Upper lobe of left lung (tissue), 6 donors: ENCODE measurements at regions not wholly inside any gene's neighbourhood (a gene's known extent, or its start where the extent isn't known, plus 50 kb on each side); places are given as distances from the start of the nearest gene placed in this dataset.

ENCODE experiments used
- ATAC-seq, 2 donors: fragments of 200-7000 bp; cut with Tn5 transposase; one replicate each; pipeline ENCODE4 v1.9.1; 2022; ENCODE audit warnings: mild to moderate bottlenecking in 2 of 2, moderate library complexity in 2 of 2; ENCODE audit not compliant: low FRiP score in 2 of 2
- DNase-seq, 2 donors: peaks; one replicate each; pipeline ENCODE4 v3.0.0-alpha.2; 2019 to 2020
- H3K27ac ChIP-seq, 4 donors: fragments of 200-600 bp; sonication (generic); one replicate each; pipeline ENCODE4 v1.5.1; 2016 to 2019
- H3K27me3 ChIP-seq, 4 donors: fragments of 200-600 bp; sonication (generic); one replicate each; pipeline ENCODE4 v1.5.1; 2017 to 2019
- H3K36me3 ChIP-seq, 4 donors: fragments of 200-600 bp; sonication (generic); one replicate each; pipeline ENCODE4 v1.5.1; 2016 to 2019
- H3K4me1 ChIP-seq, 4 donors: fragments of 200-600 bp; sonication (generic); one replicate each; pipeline ENCODE4 v1.5.1; 2018 to 2019
- H3K4me3 ChIP-seq, 4 donors: fragments of 200-600 bp; sonication (generic); one replicate each; pipeline ENCODE4 v1.5.1; 2017 to 2019; ENCODE audit warnings: mild to moderate bottlenecking in 2 of 4, moderate library complexity in 1 of 4
- H3K9me3 ChIP-seq, 4 donors: fragments of 200-600 bp; sonication (generic); one replicate each; pipeline ENCODE4 v1.5.1; 2018 to 2019
- EP300 ChIP-seq, 4 donors: sonication (generic); formaldehyde crosslinking; IDR thresholded peaks; one replicate each; pipeline ENCODE4 v1.5.1; 2017; ENCODE audit warnings: antibody characterized with exemption in 4 of 4, control low read depth in 2 of 4
- POLR2A ChIP-seq, 4 donors: fragments of 450-650 bp; IDR thresholded peaks; one replicate each; pipeline ENCODE4 v1.5.1; 2016 to 2017; ENCODE audit warnings: antibody characterized with exemption in 4 of 4, mild to moderate bottlenecking in 2 of 4
- POLR2AphosphoS5 ChIP-seq, 2 donors: sonication (generic); formaldehyde crosslinking; IDR thresholded peaks; one replicate each; pipeline ENCODE4 v1.5.1; 2017; ENCODE audit warnings: antibody characterized with exemption in 2 of 2
- WGBS, 2 donors: methylation state at CpG; one replicate each; pipeline ENCODE4 v1.1.5; 2017 to 2018; 5-methylcytosine and 5-hydroxymethylcytosine counted together
- TF ChIP-seq, protein P1 (sequence below), 6 experiments: fragments of 450-650 bp in 4 of 6; fragments of 200-600 bp in 2 of 6; sonication (generic) in 2 of 6; IDR thresholded peaks; one replicate each; pipeline ENCODE4 v1.5.1; 2016 to 2019; ENCODE audit warnings: antibody characterized with exemption in 6 of 6
- donor health status: DM: no; HTN: no; CAD: no; lungs with moderate emphysema.
- donor health status: DM: no; HTN: yes; CAD: no; lungs with severe emphysema.

DNA sequence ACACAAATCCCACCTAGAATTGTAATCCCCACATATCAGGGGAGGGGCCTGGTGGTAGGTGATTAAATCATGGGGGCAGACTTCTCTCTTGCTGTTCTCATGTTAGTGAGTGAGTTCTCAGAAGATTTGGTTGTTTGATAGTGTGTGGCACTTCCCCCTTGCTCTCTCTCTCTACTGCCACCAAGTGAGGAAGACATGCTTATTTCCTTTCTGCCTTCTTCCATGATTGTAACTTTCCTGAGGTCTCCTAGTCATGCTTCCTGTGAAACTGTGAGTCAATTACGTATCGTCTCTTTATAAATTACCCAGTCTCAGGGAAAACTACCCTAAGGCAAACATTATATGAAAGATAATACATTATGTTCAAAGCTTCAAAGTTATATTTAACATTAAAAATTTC is 1297.5 kb upstream of the CITED2 start:
- 64 to 72% methylated on average over 2 of the region's 2 CpGs for WGBS, 2 donors
- Histone ChIP-seq H3K9me3 (no peaks in the 10 kb centered on the region), H3K4me3 (no peak overlapping the region), H3K27me3 (no peaks in the 10 kb centered on the region), H3K36me3 (no peaks in the 10 kb centered on the region), H3K27ac (no peak overlapping the region), H3K4me1 (no peaks in the 10 kb centered on the region)
- TF ChIP-seq POLR2AphosphoS5 (IDR thresholded peaks at IDR 0.05), result no peak
- TF ChIP-seq, protein P1, sequence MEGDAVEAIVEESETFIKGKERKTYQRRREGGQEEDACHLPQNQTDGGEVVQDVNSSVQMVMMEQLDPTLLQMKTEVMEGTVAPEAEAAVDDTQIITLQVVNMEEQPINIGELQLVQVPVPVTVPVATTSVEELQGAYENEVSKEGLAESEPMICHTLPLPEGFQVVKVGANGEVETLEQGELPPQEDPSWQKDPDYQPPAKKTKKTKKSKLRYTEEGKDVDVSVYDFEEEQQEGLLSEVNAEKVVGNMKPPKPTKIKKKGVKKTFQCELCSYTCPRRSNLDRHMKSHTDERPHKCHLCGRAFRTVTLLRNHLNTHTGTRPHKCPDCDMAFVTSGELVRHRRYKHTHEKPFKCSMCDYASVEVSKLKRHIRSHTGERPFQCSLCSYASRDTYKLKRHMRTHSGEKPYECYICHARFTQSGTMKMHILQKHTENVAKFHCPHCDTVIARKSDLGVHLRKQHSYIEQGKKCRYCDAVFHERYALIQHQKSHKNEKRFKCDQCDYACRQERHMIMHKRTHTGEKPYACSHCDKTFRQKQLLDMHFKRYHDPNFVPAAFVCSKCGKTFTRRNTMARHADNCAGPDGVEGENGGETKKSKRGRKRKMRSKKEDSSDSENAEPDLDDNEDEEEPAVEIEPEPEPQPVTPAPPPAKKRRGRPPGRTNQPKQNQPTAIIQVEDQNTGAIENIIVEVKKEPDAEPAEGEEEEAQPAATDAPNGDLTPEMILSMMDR (IDR thresholded peaks at IDR 0.05), result no peak
- TF ChIP-seq EP300 (IDR thresholded peaks at IDR 0.05), result no peak
- TF ChIP-seq POLR2A (IDR thresholded peaks at IDR 0.05), result no peak
- DNase-seq, result no peak
- ATAC-seq, result no peak

DNA sequence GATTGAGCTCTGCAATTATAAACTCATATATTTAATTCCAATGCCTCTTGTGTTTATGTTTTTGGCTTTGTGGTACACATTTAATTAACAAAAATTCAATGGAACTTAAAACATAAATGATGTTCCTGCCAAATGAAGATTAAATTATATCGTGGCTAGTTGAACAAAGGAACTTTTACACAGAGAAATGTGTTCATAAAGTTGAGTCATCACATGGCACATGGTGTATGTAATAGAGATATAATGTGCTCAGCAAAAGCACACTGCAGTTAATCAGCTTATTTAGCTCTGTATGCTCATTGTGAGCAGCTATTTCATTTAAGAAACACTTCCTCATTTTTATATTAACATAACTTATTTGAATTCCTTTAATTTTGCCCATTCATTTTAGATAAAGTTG is 1295.6 kb upstream of the CITED2 start:
- ATAC-seq (no peak), DNase-seq (no peak)
- TF ChIP-seq, protein P1 (IDR thresholded peaks at IDR 0.05), result no peak
- TF ChIP-seq POLR2AphosphoS5 (IDR thresholded peaks at IDR 0.05) (no peak), EP300 (IDR thresholded peaks at IDR 0.05) (no peak), POLR2A (IDR thresholded peaks at IDR 0.05) (no peak)
- Histone ChIP-seq H3K27ac (no peak overlapping the region), H3K27me3 (no peaks in the 10 kb centered on the region), H3K36me3 (no peaks in the 10 kb centered on the region), H3K9me3 (no peaks in the 10 kb centered on the region), H3K4me1 (no peaks in the 10 kb centered on the region), H3K4me3 (no peak overlapping the region)
- 54 to 59% methylated on average over 1 of the region's 1 CpG for WGBS, 2 donors

DNA sequence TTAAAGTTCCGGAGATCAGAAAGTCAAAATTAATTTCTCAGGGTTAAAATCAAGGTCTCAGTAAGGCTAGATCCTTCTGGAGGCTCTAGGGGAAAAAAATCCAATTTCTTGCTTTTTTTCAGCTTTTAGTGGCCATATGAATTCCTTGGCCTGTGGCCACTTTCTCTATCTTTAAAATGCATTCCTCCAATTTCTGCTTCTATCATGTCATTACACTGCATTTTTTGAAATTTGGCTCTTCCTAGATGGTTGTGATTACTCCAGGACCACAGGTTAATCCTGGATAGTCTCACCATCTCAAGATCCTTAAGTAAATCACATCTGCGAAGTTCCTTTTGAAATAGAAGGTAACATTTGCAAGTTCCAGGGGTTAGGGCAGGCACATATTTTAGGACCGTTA is 1294.9 kb upstream of the CITED2 start:
- no peaks in the 10 kb centered on the region for H3K4me1 ChIP-seq
- H3K27ac ChIP-seq, result no peak overlapping the region
- TF ChIP-seq, protein P1 (IDR thresholded peaks at IDR 0.05), result no peak
- TF ChIP-seq EP300 (IDR thresholded peaks at IDR 0.05) (no peak), POLR2AphosphoS5 (IDR thresholded peaks at IDR 0.05) (no peak), POLR2A (IDR thresholded peaks at IDR 0.05) (no peak)
- ATAC-seq, result no peak
- no peaks in the 10 kb centered on the region for H3K9me3 ChIP-seq
- H3K36me3 ChIP-seq, result no peaks in the 10 kb centered on the region
- H3K4me3 ChIP-seq, result no peak overlapping the region
- no peaks in the 10 kb centered on the region for H3K27me3 ChIP-seq
- WGBS, 2 donors, result 70 to 91% methylated on average over 3 of the region's 3 CpGs
- DNase-seq, result no peak

DNA sequence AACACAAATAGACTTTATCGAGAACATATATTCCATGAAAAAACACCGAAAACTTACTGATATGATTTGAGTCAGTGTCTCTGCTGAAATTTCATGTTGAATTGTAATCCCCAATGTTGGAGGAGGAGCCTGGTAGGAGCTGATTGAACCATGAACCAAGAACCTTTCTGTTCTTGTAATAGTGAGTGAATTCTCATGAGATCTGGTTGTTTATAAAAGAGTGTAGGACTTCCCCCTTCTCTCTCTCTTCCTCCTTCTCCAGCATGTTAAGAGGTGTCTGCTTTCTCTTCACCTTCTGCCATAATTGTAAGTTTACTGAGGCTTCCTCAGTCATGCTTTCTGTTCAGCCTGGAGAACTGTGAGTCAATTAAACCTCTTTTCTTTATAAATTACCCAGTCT is 1289.3 kb upstream of the CITED2 start:
- no peak for TF ChIP-seq EP300 (IDR thresholded peaks at IDR 0.05)
- no peak for TF ChIP-seq POLR2AphosphoS5 (IDR thresholded peaks at IDR 0.05)
- TF ChIP-seq, protein P1 (IDR thresholded peaks at IDR 0.05), result no peak
- TF ChIP-seq POLR2A (IDR thresholded peaks at IDR 0.05), result no peak
- no peaks in the 10 kb centered on the region for H3K27me3 ChIP-seq
- 89 to 93% methylated on average over 2 of the region's 2 CpGs for WGBS, 2 donors
- H3K36me3 ChIP-seq, result no peaks in the 10 kb centered on the region
- no peak for ATAC-seq
- H3K9me3 ChIP-seq, result no peaks in the 10 kb centered on the region
- no peak overlapping the region for H3K27ac ChIP-seq
- no peak overlapping the region for H3K4me3 ChIP-seq
- DNase-seq, result no peak
- no peaks in the 10 kb centered on the region for H3K4me1 ChIP-seq

DNA sequence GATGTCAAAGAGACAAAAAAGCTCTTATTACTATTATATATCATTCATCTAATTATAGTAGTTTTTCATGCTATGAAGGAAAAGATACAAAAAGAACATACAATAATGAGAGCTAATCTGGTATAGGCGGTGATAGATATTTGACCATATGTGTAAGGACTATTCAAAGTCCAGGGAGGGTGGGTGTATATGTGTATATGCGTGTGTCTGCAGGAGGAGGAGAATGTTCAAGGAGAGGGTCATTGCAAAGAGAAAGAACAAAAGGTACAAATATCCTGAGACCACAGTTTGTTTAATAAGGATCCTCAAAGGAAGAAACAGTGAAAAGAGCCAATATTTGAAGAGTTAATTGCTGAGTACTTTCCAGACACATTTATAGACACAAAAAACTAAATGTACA is 1288.6 kb upstream of the CITED2 start:
- no peak overlapping the region for H3K4me3 ChIP-seq
- no peak for DNase-seq
- TF ChIP-seq, protein P1 (IDR thresholded peaks at IDR 0.05), result no peak
- TF ChIP-seq POLR2A (IDR thresholded peaks at IDR 0.05) (no peak), POLR2AphosphoS5 (IDR thresholded peaks at IDR 0.05) (no peak), EP300 (IDR thresholded peaks at IDR 0.05) (no peak)
- ATAC-seq, result no peak
- no peaks in the 10 kb centered on the region for H3K4me1 ChIP-seq
- H3K36me3 ChIP-seq, result no peaks in the 10 kb centered on the region
- H3K9me3 ChIP-seq, result no peaks in the 10 kb centered on the region
- WGBS, 2 donors, result 80 to 90% methylated on average over 2 of the region's 2 CpGs
- H3K27ac ChIP-seq, result no peak overlapping the region
- no peaks in the 10 kb centered on the region for H3K27me3 ChIP-seq
